K562 (cell line): ENCODE measurements at regions not wholly inside any gene's neighbourhood (a gene's known extent, or its start where the extent isn't known, plus 50 kb on each side); places are given as distances from the start of the nearest gene placed in this dataset.

Experiments used
- ATAC-seq: fragments of 200-7000 bp; cut with Tn5 transposase; 3 replicates; pipeline ENCODE4 v1.9.1; 2020; ENCODE audit warnings: moderate library complexity
- BruUV-seq: library from RNA; stranded (reverse); fragments of 400-500 nt; replicated peaks from 2 replicates; lab custom pipeline; 2021; lab: Mats Ljungman, UMichigan
- CTCF ChIA-PET: fragments of 300-600 bp; formaldehyde crosslinking; extraction: SDS; loops from one replicate; lab custom pipeline; 2021; ENCODE audit warnings: low intra/inter-chr PET ratio; lab: Yijun Ruan, JAX
- POLR2A ChIA-PET: fragments of 300-600, 350-650 bp; sonication (Branson Sonifier 250); formaldehyde crosslinking; extraction: SDS; loops from one replicate; lab custom pipeline; 2021; ENCODE audit warnings: antibody characterized with exemption, inconsistent platforms; lab: Yijun Ruan, JAX
- DNase-seq, 4 experiments: peaks; one replicate each; pipeline versions ENCODE4 v3.0.0 to v3.0.0-alpha.2; 2011 to 2018; ENCODE audit warnings: low spot score in 3 of 4, mixed read lengths in 3 of 4; ENCODE audit errors: extremely low read depth in 1 of 4
- FAIRE-seq: peaks from 2 replicates; lab custom pipeline; 2011; peaks lifted over from hg19 to GRCh38; lab: Jason Lieb, UNC
- H2AFZ ChIP-seq: 2 replicates; pipeline ENCODE4 v1.6.0; 2011; ENCODE audit warnings: low read depth, low read length, control low read depth, inconsistent platforms
- H3K27ac ChIP-seq: fragments of 200-600 bp; 3 replicates; pipeline ENCODE4 v1.8.0; 2011; ENCODE audit warnings: low read depth, mild to moderate bottlenecking, control low read depth, inconsistent platforms, low read length, moderate library complexity, mixed read lengths; ENCODE audit errors: extremely low read depth
- H3K27me3 ChIP-seq, 2 experiments: fragments of 300-600 bp in 1 of 2; 2 replicates in 1 of 2; 3 replicates in 1 of 2; pipeline versions ENCODE4 v1.6.0 to v1.8.0; 2011; ENCODE audit warnings: inconsistent platforms in 2 of 2, low read length in 2 of 2, mild to moderate bottlenecking in 1 of 2, mixed read lengths in 1 of 2, moderate library complexity in 1 of 2; ENCODE audit not compliant: control insufficient read depth in 2 of 2, insufficient read depth in 2 of 2
- H3K36me3 ChIP-seq: fragments of 300-600 bp; 3 replicates; pipeline ENCODE4 v1.8.0; 2011; ENCODE audit warnings: mild to moderate bottlenecking, low read length, inconsistent platforms; ENCODE audit not compliant: control insufficient read depth, insufficient read depth
- H3K4me1 ChIP-seq, 2 experiments: fragments of 200-600 bp in 1 of 2; replicated peaks in 1 of 2; 2 replicates in 1 of 2; 3 replicates in 1 of 2; pipeline versions ENCODE4 v1.5.1 to v1.8.0; 2011; ENCODE audit warnings: inconsistent platforms in 2 of 2, low read length in 2 of 2, mild to moderate bottlenecking in 1 of 2, mixed read lengths in 1 of 2, moderate library complexity in 1 of 2; ENCODE audit not compliant: control insufficient read depth in 2 of 2, insufficient read depth in 2 of 2
- H3K4me2 ChIP-seq: 2 replicates; pipeline ENCODE4 v1.6.1; 2011; ENCODE audit warnings: low read length, control low read depth, inconsistent platforms, mixed read lengths; ENCODE audit not compliant: insufficient read depth
- H3K4me3 ChIP-seq: fragments of 200-600 bp; sonication (generic), shearing (Covaris generic); 2 replicates; pipeline ENCODE4 v1.5.1; 2016; ENCODE audit warnings: control low read depth, inconsistent platforms
- H3K79me2 ChIP-seq: fragments of 200-600 bp; 3 replicates; pipeline ENCODE4 v1.8.0; 2011; ENCODE audit warnings: low read length, inconsistent platforms; ENCODE audit not compliant: control insufficient read depth, insufficient read depth
- H3K9ac ChIP-seq, 2 experiments: 2 replicates each; pipeline versions ENCODE4 v1.6.0 to v1.6.1; 2011; ENCODE audit warnings: low read depth in 2 of 2, low read length in 2 of 2, control low read depth in 1 of 2, inconsistent platforms in 1 of 2, mild to moderate bottlenecking in 1 of 2, mixed read lengths in 1 of 2; ENCODE audit not compliant: insufficient read depth in 1 of 2
- H3K9me1 ChIP-seq: one replicate; pipeline ENCODE4 v1.6.0; 2011; ENCODE audit warnings: inconsistent platforms, mild to moderate bottlenecking, low read length, moderate library complexity; ENCODE audit not compliant: control insufficient read depth, insufficient read depth
- H3K9me3 ChIP-seq: replicated peaks from 2 replicates; pipeline ENCODE4 v1.5.1; 2011; ENCODE audit warnings: low read depth, low read length, inconsistent platforms; ENCODE audit not compliant: control insufficient read depth, insufficient read depth
- H4K20me1 ChIP-seq: replicated peaks from 2 replicates; pipeline ENCODE4 v1.6.1; 2011; ENCODE audit warnings: low read length, inconsistent platforms, mixed read lengths; ENCODE audit not compliant: control insufficient read depth, insufficient read depth
- ATF4 ChIP-seq: fragments of 450-650 bp; formaldehyde crosslinking; IDR thresholded peaks from 2 replicates; pipeline ENCODE4 v1.4.0; 2022; ENCODE audit warnings: mild to moderate bottlenecking, moderate library complexity
- CHD2 ChIP-seq: IDR thresholded peaks from 2 replicates; pipeline ENCODE4 v1.6.1; 2011; ENCODE audit warnings: low read depth, low read length
- ILK ChIP-seq: fragments of 450-650 bp; IDR thresholded peaks from 2 replicates; pipeline ENCODE4 v1.6.1; 2016; ENCODE audit warnings: missing genetic modification characterization, low read depth, mild to moderate bottlenecking, missing compliant biosample characterization, moderate library complexity, borderline replicate concordance
- NKRF ChIP-seq: fragments of 450-650 bp; IDR thresholded peaks from 2 replicates; pipeline ENCODE4 v1.6.1; 2016; ENCODE audit warnings: borderline replicate concordance
- SMAD1 ChIP-seq: fragments of 150-350 bp; IDR thresholded peaks from 2 replicates; pipeline ENCODE4 v1.6.1; 2014; ENCODE audit warnings: low read length, low read depth; ENCODE audit not compliant: partially characterized antibody
- SNAPC5 ChIP-seq: fragments of 250-450 bp; sonication (Bioruptor Pico); IDR thresholded peaks from 2 replicates; pipeline ENCODE4 v1.8.0; 2021; ENCODE audit warnings: moderate library complexity, mild to moderate bottlenecking, inconsistent platforms
- TFAP4 ChIP-seq: sonication (generic); formaldehyde crosslinking; IDR thresholded peaks from 2 replicates; pipeline ENCODE4 v1.8.0; 2022; ENCODE audit warnings: missing genetic modification reagents, mild to moderate bottlenecking, moderate library complexity, borderline replicate concordance
- ZBTB5 ChIP-seq: fragments of 450-650 bp; IDR thresholded peaks from 2 replicates; pipeline ENCODE4 v1.6.1; 2017; ENCODE audit warnings: antibody characterized with exemption
- ZNF274 ChIP-seq: IDR thresholded peaks from 2 replicates; pipeline ENCODE4 v1.6.1; 2011; ENCODE audit warnings: low read depth, mild to moderate bottlenecking, low read length, moderate library complexity, borderline replicate concordance
- WGBS: fragments of 100-300 bp; shearing (Covaris generic); methylation state at CpG from one replicate; pipeline ENCODE4 v1.1.6; 2016; ENCODE audit warnings: low coverage, mixed read lengths; ENCODE audit not compliant: insufficient coverage; ENCODE audit errors: missing lambda C conversion rate; 5-methylcytosine and 5-hydroxymethylcytosine counted together
- in situ Hi-C: fragments of 300-500 bp; cut with MboI; formaldehyde crosslinking; loops from 4 replicates; pipeline ENCODE4 v1.15.0; 2018; ENCODE audit warnings: inconsistent platforms, mixed read lengths
- intact Hi-C: fragments of 100-400 bp; cut with micrococcal nuclease; formaldehyde crosslinking; loops from 2 replicates; pipeline ENCODE4 v1.14.2; 2022

- CTCF ChIA-PET = no interaction called here
- no TSS peak for BruUV-seq
- Histone ChIP-seq H3K27ac (no peak overlapping the region), H4K20me1 (no peaks in the 10 kb centered on the region), H3K79me2 (no peaks in the 10 kb centered on the region), H3K36me3 (no peaks in the 10 kb centered on the region), H3K4me1 (no peaks in the 10 kb centered on the region), H3K4me3 (no peak overlapping the region), H2AFZ (no peak overlapping the region), H3K4me2 (no peak overlapping the region), H3K9ac (no peak overlapping the region), H3K9me1 (no peaks in the 10 kb centered on the region), H3K27me3 (no peaks in the 10 kb centered on the region), H3K9me3 (no peaks in the 10 kb centered on the region)
- 0% methylated on average over 3 of the region's 4 CpGs for WGBS
- in situ Hi-C loops = no loop called here
- no peak for FAIRE-seq
- DNase-seq = no peak
- POLR2A ChIA-PET = no interaction called here
- intact Hi-C loops = no loop called here
- TF ChIP-seq NKRF = no peak
- no peak for TF ChIP-seq TFAP4 (CRISPR knock-in tag)
- TF ChIP-seq ZNF274 = no peak
- TF ChIP-seq ATF4 = no peak
- no peak for TF ChIP-seq SNAPC5 (CRISPR knock-in tag)
- TF ChIP-seq SMAD1 = no peak
- TF ChIP-seq CHD2 = no peak
- TF ChIP-seq ZBTB5 = no peak
- TF ChIP-seq ILK (tag) = no peak
- no peak for ATAC-seq
Measured at GRCh38 chr5:167458412-167458811, 833.0 kb upstream of the WWC1 start.
